ENCODE measurements at regions not wholly inside any gene's neighbourhood (a gene's known extent, or its start where the extent isn't known, plus 50 kb on each side); places are given as distances from the start of the nearest gene placed in this dataset.

DNA sequence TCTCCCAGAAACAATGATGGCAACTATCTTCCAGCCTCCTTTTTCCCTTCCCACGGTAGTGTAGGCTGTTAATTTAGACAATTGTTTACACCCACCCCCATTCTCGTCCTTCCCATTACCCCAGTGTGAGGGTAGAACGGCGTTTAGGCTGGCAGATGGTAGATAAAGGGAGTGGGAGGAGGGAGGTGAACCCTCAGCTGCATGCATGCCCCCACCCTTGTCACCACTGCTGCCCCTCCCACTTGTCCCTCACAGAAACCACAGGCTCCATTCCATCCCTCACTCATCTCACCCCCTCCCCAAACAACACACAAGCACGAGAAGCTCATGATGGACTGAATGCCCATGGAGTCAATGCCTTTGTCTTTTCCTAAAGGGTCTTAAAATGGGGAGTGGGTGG, 107.9 kb upstream of the PARD3B start:
- TF ChIP-seq, protein P1, sequence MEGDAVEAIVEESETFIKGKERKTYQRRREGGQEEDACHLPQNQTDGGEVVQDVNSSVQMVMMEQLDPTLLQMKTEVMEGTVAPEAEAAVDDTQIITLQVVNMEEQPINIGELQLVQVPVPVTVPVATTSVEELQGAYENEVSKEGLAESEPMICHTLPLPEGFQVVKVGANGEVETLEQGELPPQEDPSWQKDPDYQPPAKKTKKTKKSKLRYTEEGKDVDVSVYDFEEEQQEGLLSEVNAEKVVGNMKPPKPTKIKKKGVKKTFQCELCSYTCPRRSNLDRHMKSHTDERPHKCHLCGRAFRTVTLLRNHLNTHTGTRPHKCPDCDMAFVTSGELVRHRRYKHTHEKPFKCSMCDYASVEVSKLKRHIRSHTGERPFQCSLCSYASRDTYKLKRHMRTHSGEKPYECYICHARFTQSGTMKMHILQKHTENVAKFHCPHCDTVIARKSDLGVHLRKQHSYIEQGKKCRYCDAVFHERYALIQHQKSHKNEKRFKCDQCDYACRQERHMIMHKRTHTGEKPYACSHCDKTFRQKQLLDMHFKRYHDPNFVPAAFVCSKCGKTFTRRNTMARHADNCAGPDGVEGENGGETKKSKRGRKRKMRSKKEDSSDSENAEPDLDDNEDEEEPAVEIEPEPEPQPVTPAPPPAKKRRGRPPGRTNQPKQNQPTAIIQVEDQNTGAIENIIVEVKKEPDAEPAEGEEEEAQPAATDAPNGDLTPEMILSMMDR (IDR thresholded peaks at IDR 0.05; ENCODE audit: low read length) = no peak
- TF ChIP-seq EZH2 (optimal IDR thresholded peaks at IDR 0.05; ENCODE audit: low read depth, low read length) = no peak
- TF ChIP-seq EZH2phosphoT487 (IDR thresholded peaks at IDR 0.05; ENCODE audit: low read length) = no peak
